Sigmoid colon (tissue), 6 donors: ENCODE measurements at regions not wholly inside any gene's neighbourhood (a gene's known extent, or its start where the extent isn't known, plus 50 kb on each side); places are given as distances from the start of the nearest gene placed in this dataset.

Experiments used
- DNase-seq: peaks from one replicate; pipeline ENCODE4 v3.0.0-alpha.2; 2019
- H3K27ac ChIP-seq, 4 donors: fragments of 200-600 bp; sonication (generic); one replicate each; pipeline ENCODE4 v1.5.1; 2016 to 2019; ENCODE audit warnings: mild to moderate bottlenecking in 1 of 4
- H3K27me3 ChIP-seq, 3 donors: fragments of 200-600 bp; sonication (generic); one replicate each; pipeline ENCODE4 v1.5.1; 2019; ENCODE audit warnings: mild to moderate bottlenecking in 1 of 3
- H3K36me3 ChIP-seq, 4 donors: fragments of 200-600 bp; sonication (generic); one replicate each; pipeline ENCODE4 v1.5.1; 2016 to 2019
- H3K4me1 ChIP-seq, 4 donors: fragments of 200-600 bp; sonication (generic); one replicate each; pipeline ENCODE4 v1.5.1; 2017 to 2019
- H3K4me3 ChIP-seq, 4 donors: fragments of 200-600 bp; sonication (generic); one replicate each; pipeline ENCODE4 v1.5.1; 2017 to 2019; ENCODE audit warnings: mild to moderate bottlenecking in 2 of 4, moderate library complexity in 1 of 4
- H3K9me3 ChIP-seq, 4 donors: fragments of 200-600 bp in 3 of 4; sonication (generic) in 3 of 4; one replicate each; pipeline versions ENCODE4 v1.5.1 to v1.6.1; 2013 to 2019
- EP300 ChIP-seq, 4 donors: sonication (generic); formaldehyde crosslinking; IDR thresholded peaks; one replicate each; pipeline ENCODE4 v1.6.1; 2017; ENCODE audit warnings: antibody characterized with exemption in 4 of 4
- POLR2A ChIP-seq, 2 donors: fragments of 450-650 bp; IDR thresholded peaks; one replicate each; pipeline ENCODE4 v1.6.1; 2016; ENCODE audit warnings: antibody characterized with exemption in 2 of 2, mild to moderate bottlenecking in 2 of 2, moderate library complexity in 2 of 2
- POLR2AphosphoS5 ChIP-seq, 4 donors: sonication (generic); formaldehyde crosslinking; IDR thresholded peaks; one replicate each; pipeline ENCODE4 v1.6.1; 2017; ENCODE audit warnings: antibody characterized with exemption in 4 of 4
- WGBS, 2 donors: extraction: QIAGEN DNeasy Blood & Tissue Kit; methylation state at CpG; one replicate each; pipeline ENCODE4 v1.1.7; 2013; 5-methylcytosine and 5-hydroxymethylcytosine counted together
- intact Hi-C: fragments of 100-400 bp; cut with DNase I; formaldehyde crosslinking; loops from one replicate; pipeline ENCODE4 v1.15.1; 2023
- TF ChIP-seq, protein P1 (sequence below), 4 experiments: fragments of 450-650 bp in 3 of 4; fragments of 200-600 bp in 1 of 4; IDR thresholded peaks; one replicate each; pipeline ENCODE4 v1.5.1; 2016 to 2019; ENCODE audit warnings: antibody characterized with exemption in 4 of 4, mild to moderate bottlenecking in 3 of 4, moderate library complexity in 2 of 4
- donor health status: healthy with polysubstance abuse.
- donor health status: healthy.

- no peaks in the 10 kb centered on the region for H3K9me3 ChIP-seq
- TF ChIP-seq POLR2AphosphoS5 (IDR thresholded peaks at IDR 0.05) (no peak), POLR2A (IDR thresholded peaks at IDR 0.05) (no peak), EP300 (IDR thresholded peaks at IDR 0.05) (no peak)
- TF ChIP-seq, protein P1, sequence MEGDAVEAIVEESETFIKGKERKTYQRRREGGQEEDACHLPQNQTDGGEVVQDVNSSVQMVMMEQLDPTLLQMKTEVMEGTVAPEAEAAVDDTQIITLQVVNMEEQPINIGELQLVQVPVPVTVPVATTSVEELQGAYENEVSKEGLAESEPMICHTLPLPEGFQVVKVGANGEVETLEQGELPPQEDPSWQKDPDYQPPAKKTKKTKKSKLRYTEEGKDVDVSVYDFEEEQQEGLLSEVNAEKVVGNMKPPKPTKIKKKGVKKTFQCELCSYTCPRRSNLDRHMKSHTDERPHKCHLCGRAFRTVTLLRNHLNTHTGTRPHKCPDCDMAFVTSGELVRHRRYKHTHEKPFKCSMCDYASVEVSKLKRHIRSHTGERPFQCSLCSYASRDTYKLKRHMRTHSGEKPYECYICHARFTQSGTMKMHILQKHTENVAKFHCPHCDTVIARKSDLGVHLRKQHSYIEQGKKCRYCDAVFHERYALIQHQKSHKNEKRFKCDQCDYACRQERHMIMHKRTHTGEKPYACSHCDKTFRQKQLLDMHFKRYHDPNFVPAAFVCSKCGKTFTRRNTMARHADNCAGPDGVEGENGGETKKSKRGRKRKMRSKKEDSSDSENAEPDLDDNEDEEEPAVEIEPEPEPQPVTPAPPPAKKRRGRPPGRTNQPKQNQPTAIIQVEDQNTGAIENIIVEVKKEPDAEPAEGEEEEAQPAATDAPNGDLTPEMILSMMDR (IDR thresholded peaks at IDR 0.05) = no peak
- DNase-seq = no peak
- intact Hi-C loops = no loop called here
- 92 to 93% methylated on average over 4 of the region's 4 CpGs for WGBS, 2 donors
- H3K27me3 ChIP-seq = no peaks in the 10 kb centered on the region
- H3K36me3 ChIP-seq = no peaks in the 10 kb centered on the region
- H3K4me1 ChIP-seq = no peaks in the 10 kb centered on the region
- H3K27ac ChIP-seq = no peak overlapping the region
- no peak overlapping the region for H3K4me3 ChIP-seq
Observed at GRCh38 chr5:103354446-103354845, 95.9 kb downstream of the MACIR start.

GRCh38 chr5:103353581-103353980 lies 95.0 kb downstream of the MACIR start:
- Histone ChIP-seq H3K27ac (no peak overlapping the region), H3K4me3 (no peak overlapping the region), H3K36me3 (no peaks in the 10 kb centered on the region), H3K9me3 (no peaks in the 10 kb centered on the region), H3K4me1 (no peaks in the 10 kb centered on the region), H3K27me3 (no peaks in the 10 kb centered on the region)
- intact Hi-C loops = no loop called here
- DNase-seq = no peak
- 91 to 96% methylated on average over 1 of the region's 1 CpG for WGBS, 2 donors
- TF ChIP-seq EP300 (IDR thresholded peaks at IDR 0.05) (no peak), POLR2A (IDR thresholded peaks at IDR 0.05) (no peak), POLR2AphosphoS5 (IDR thresholded peaks at IDR 0.05) (no peak)
- TF ChIP-seq, protein P1 (IDR thresholded peaks at IDR 0.05) = no peak

DNA sequence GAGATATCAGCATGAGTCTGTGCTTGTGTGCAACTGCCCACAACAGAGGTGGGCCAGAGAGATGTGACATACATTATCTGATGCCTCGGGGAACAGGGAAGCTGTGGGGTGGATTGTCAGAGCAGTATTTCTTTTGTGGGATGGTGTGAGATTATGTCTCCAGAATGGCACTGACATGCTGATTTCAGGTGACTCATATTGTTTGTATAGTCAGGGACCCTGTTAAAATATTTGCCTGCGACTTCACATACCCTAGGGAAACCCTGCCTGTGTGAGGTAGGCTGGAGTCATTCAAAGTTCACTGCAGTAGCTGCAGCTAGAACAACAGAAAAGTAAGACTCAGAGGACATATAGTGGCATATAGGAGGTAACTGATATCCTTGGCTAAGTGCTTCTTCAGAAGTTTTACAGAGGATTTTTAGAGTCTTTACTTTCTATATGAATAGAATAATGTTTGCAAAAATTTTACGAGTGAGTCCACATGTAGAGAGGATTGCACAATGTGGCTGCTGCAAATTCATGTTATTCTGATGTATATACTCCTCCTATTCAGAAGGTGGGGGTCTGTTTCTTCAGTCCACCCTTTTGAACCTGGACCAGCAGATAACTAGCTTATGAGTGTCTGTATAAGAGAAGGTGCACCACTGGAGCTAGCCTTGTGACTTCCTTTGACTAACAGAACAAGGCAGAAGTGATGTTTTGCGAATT lies 89.3 kb downstream of the MACIR start:
- Histone ChIP-seq H3K4me3 (no peak overlapping the region), H3K9me3 (no peaks in the 10 kb centered on the region), H3K27ac (no peak overlapping the region), H3K4me1 (no peaks in the 10 kb centered on the region), H3K27me3 (no peaks in the 10 kb centered on the region), H3K36me3 (no peaks in the 10 kb centered on the region)
- WGBS, 2 donors = 77 to 83% methylated on average over 4 of the region's 4 CpGs
- DNase-seq = no peak
- intact Hi-C loops = no loop called here
- no peak for TF ChIP-seq POLR2AphosphoS5 (IDR thresholded peaks at IDR 0.05)
- TF ChIP-seq EP300 (IDR thresholded peaks at IDR 0.05) = no peak
- TF ChIP-seq, protein P1 (IDR thresholded peaks at IDR 0.05) = no peak
- TF ChIP-seq POLR2A (IDR thresholded peaks at IDR 0.05) = no peak

DNA sequence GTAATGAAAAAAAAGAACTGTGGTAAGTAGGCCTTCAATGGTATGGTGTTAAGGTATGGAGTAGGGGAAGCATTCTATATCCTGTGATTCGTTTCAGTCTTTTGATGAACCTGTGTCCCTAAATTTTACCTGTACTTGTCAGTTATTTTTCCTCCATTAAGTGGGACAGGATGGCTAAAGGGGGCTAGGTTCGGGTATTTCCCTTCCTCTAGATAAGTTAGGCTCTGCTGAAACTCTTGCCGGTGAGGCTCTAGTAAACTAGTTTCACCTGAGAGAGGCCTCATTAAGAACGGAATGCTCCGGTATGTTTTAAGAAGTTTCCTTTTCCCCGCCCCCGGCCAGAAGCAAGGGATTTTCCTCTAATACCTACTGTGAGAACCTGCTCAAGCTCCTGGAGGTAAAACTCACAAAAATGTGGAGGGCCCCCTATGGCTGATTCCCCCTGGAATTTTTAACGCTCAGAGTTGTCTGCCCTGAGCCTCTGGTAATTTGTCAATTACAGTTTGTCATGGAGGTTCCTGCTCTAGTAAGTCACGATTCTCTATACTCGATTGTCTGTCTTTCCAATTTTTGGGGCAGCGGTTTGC lies 87.7 kb downstream of the MACIR start:
- intact Hi-C loops = no loop called here
- WGBS, 2 donors = 87 to 89% methylated on average over 11 of the region's 11 CpGs
- Histone ChIP-seq H3K4me3 (no peak overlapping the region), H3K36me3 (no peaks in the 10 kb centered on the region), H3K9me3 (no peaks in the 10 kb centered on the region), H3K27ac (no peak overlapping the region), H3K27me3 (no peaks in the 10 kb centered on the region), H3K4me1 (no peaks in the 10 kb centered on the region)
- DNase-seq = no peak
- TF ChIP-seq POLR2A (IDR thresholded peaks at IDR 0.05) = no peak

DNA sequence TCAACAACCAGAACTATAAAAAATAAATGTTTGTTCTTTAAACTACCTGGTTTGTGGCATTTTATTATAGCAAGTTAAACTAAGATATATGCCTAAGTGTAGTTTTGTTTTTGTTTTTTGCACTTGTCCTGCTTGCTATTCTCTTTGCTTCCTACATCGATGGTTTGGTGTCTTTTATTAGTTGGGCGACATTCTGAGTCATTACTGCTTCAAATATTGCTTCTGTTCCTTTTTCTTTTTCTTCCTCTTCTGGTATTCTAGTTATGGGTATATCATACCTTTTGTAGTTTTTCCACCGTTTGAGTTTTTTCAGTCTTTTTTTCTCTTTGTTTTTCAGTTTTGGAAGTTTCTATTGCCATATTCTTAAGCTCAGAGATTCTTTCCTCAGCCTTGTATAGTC lies 86.9 kb downstream of the MACIR start:
- Histone ChIP-seq H3K27me3 (no peaks in the 10 kb centered on the region), H3K27ac (no peak overlapping the region), H3K4me3 (no peak overlapping the region), H3K36me3 (no peaks in the 10 kb centered on the region), H3K4me1 (no peaks in the 10 kb centered on the region), H3K9me3 (no peaks in the 10 kb centered on the region)
- intact Hi-C loops = no loop called here
- 36 to 57% methylated on average over 3 of the region's 3 CpGs for WGBS, 2 donors
- TF ChIP-seq EP300 (IDR thresholded peaks at IDR 0.05) (no peak), POLR2AphosphoS5 (IDR thresholded peaks at IDR 0.05) (no peak), POLR2A (IDR thresholded peaks at IDR 0.05) (no peak)
- no peak for DNase-seq
